ENCODE measurements at regions not wholly inside any gene's neighbourhood (a gene's known extent, or its start where the extent isn't known, plus 50 kb on each side); places are given as distances from the start of the nearest gene placed in this dataset.

GRCh38 chr2:151111599-151112278 lies 149.9 kb downstream of the RBM43 start:
- H3K4me1 ChIP-seq (ENCODE audit: control insufficient read depth in 1 of 2, extremely low read depth in 1 of 2, insufficient read depth in 2 of 2, low read length in 2 of 2), result no peaks in the 10 kb centered on the region
- peaks cover 8 to 10% of the 10 kb centered on the region in 2 donors for H3K27me3 Mint-ChIP-seq
- H3K9me3 ChIP-seq, result no peaks in the 10 kb centered on the region
- H3K27ac ChIP-seq (ENCODE audit: low read length), result no peak overlapping the region
- no peak overlapping the region for H3K4me3 Mint-ChIP-seq
- ChIA-PET POLR2A (interaction anchor here in 1 of 2 donors (0.6 kb wide), 1 partner anchor 26 kb away, joined by 3 read pairs; no protein-coding TSS in a partner anchor), CTCF (no interaction called here)
- H3K9me3 Mint-ChIP-seq, result peaks cover 0 to 10% (median 4%) of the 10 kb centered on the region in 3 donors
- H3K4me3 ChIP-seq (ENCODE audit: control insufficient read depth in 1 of 2, extremely low read depth in 1 of 2, low read length in 1 of 2), result no peak overlapping the region
- H3K4me1 Mint-ChIP-seq, result no peaks in the 10 kb centered on the region
- no CpG with 5 or more reads among the region's 1 CpG for WGBS (ENCODE audit: insufficient coverage)
- no peak for ATAC-seq (replicated peaks in 1 of 4)
- H3K27me3 ChIP-seq (replicated peaks in 1 of 2; ENCODE audit: control insufficient read depth in 2 of 2, extremely low read depth in 1 of 2, insufficient read depth in 2 of 2, low read length in 1 of 2), result no peaks in the 10 kb centered on the region
- no peak overlapping the region for H3K27ac Mint-ChIP-seq
- H3K36me3 Mint-ChIP-seq, result no peaks in the 10 kb centered on the region
- no peak for DNase-seq
- H3K36me3 ChIP-seq (ENCODE audit: control insufficient read depth in 2 of 2, extremely low read depth in 1 of 2, insufficient read depth in 1 of 2, low read length in 1 of 2), result no peaks in the 10 kb centered on the region

DNA sequence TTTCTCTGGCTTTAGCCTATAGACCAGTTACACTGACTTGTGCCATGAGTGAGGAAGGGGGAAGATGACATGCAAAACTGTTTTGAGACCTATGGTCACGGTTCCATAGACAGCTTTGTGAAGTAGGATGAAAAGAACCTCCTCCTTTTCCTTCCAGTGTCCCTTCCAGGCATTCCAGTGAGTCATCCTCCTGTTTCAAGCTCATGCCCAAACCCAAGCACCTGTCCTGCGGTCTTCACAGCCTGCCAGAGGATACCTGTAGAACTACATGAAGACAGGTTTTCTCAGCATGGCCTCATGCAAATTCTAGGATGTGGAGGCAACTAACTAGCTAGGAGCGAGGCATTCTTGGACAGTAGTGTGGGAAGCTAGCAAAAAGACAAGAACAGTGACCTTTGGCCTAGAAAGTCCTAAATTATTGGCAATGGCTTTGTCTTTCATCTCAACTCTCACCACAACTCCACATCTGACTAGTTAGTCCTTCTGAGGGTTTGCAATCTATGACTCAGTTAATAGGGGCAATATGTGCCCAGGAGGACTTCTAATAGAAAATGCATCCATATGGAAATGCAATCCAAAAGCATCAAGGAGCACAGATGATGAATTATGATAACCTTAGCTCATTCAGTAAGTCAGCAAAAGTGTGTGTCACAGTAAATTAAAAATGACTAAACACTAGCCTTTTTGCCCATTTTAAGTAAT lies 154.7 kb downstream of the RBM43 start:
- peaks cover 0 to 2% of the 10 kb centered on the region in 2 donors for H3K27me3 Mint-ChIP-seq
- WGBS (ENCODE audit: insufficient coverage), result no CpG with 5 or more reads among the region's 3 CpGs
- CTCF ChIA-PET, result no interaction called here
- Histone ChIP-seq H3K27me3 (replicated peaks in 1 of 2; ENCODE audit: control insufficient read depth in 2 of 2, extremely low read depth in 1 of 2, insufficient read depth in 2 of 2, low read length in 1 of 2) (no peaks in the 10 kb centered on the region), H3K27ac (ENCODE audit: low read length) (no peak overlapping the region), H3K9me3 (no peaks in the 10 kb centered on the region), H3K4me3 (ENCODE audit: control insufficient read depth in 1 of 2, extremely low read depth in 1 of 2, low read length in 1 of 2) (no peak overlapping the region), H3K4me1 (ENCODE audit: control insufficient read depth in 1 of 2, extremely low read depth in 1 of 2, insufficient read depth in 2 of 2, low read length in 2 of 2) (no peaks in the 10 kb centered on the region), H3K36me3 (ENCODE audit: control insufficient read depth in 2 of 2, extremely low read depth in 1 of 2, insufficient read depth in 1 of 2, low read length in 1 of 2) (no peaks in the 10 kb centered on the region)
- POLR2A ChIA-PET, result no interaction called here
- H3K36me3 Mint-ChIP-seq, result no peaks in the 10 kb centered on the region
- H3K4me1 Mint-ChIP-seq, result no peaks in the 10 kb centered on the region
- H3K27ac Mint-ChIP-seq, result no peak overlapping the region
- no peak overlapping the region for H3K4me3 Mint-ChIP-seq
- DNase-seq, result no peak
- ATAC-seq (replicated peaks in 1 of 4), result no peak
- peaks cover 0 to 20% (median 4%) of the 10 kb centered on the region in 3 donors for H3K9me3 Mint-ChIP-seq

DNA sequence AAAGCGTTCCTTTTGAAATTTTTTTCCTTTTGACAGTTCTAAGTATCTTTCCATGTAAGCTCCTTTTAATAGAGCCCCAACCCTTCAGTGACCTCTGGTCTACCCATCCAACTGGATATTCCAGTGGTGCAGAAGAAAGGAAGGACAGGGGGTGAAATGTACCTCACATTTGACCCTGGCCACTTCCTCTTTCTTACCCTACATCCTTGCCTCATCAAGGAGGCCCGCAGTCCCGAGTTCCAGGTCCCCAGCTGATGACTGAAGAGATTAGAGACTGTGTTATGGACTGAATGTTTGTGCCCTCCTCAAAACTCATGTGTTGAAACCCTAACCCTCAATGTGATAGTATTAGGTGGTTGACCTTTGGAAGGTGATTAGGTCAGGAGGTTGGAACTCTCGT lies 158.1 kb downstream of the RBM43 start:
- Histone ChIP-seq H3K27ac (ENCODE audit: low read length) (no peak overlapping the region), H3K36me3 (ENCODE audit: control insufficient read depth in 2 of 2, extremely low read depth in 1 of 2, insufficient read depth in 1 of 2, low read length in 1 of 2) (no peaks in the 10 kb centered on the region), H3K9me3 (no peaks in the 10 kb centered on the region), H3K4me1 (ENCODE audit: control insufficient read depth in 1 of 2, extremely low read depth in 1 of 2, insufficient read depth in 2 of 2, low read length in 2 of 2) (no peaks in the 10 kb centered on the region), H3K27me3 (replicated peaks in 1 of 2; ENCODE audit: control insufficient read depth in 2 of 2, extremely low read depth in 1 of 2, insufficient read depth in 2 of 2, low read length in 1 of 2) (no peaks in the 10 kb centered on the region), H3K4me3 (ENCODE audit: control insufficient read depth in 1 of 2, extremely low read depth in 1 of 2, low read length in 1 of 2) (no peak overlapping the region)
- DNase-seq, result no peak
- no peaks in the 10 kb centered on the region for H3K4me1 Mint-ChIP-seq
- ChIA-PET POLR2A (no interaction called here), CTCF (no interaction called here)
- peaks cover 0 to 3% of the 10 kb centered on the region in 2 donors for H3K27me3 Mint-ChIP-seq
- no peak overlapping the region for H3K27ac Mint-ChIP-seq
- no CpG with 5 or more reads among the region's 4 CpGs for WGBS (ENCODE audit: insufficient coverage)
- ATAC-seq (replicated peaks in 1 of 4), result no peak
- no peak overlapping the region for H3K4me3 Mint-ChIP-seq
- no peaks in the 10 kb centered on the region for H3K36me3 Mint-ChIP-seq
- peaks cover 0 to 20% (median 4%) of the 10 kb centered on the region in 3 donors for H3K9me3 Mint-ChIP-seq

DNA sequence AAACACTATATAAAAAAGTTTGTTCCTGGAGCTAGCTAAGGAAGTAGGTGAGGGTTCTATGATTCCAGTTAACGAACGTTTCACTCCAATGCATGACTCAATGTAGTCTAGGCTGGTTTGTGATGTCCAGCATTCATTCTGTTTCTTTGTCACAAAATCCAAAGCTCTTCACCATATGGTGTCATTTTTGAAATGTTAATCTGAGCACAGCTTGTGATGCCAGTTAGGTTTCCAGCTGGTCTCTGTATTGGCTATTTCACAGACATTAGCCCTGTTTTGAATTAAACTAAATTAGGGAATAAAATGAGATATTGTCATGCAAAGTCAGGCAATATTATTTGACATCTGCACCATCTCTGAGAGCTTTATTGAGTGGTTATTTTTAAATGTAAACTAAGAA lies 159.4 kb downstream of the RBM43 start:
- Histone ChIP-seq H3K36me3 (ENCODE audit: control insufficient read depth in 2 of 2, extremely low read depth in 1 of 2, insufficient read depth in 1 of 2, low read length in 1 of 2) (no peaks in the 10 kb centered on the region), H3K9me3 (no peaks in the 10 kb centered on the region), H3K4me1 (ENCODE audit: control insufficient read depth in 1 of 2, extremely low read depth in 1 of 2, insufficient read depth in 2 of 2, low read length in 2 of 2) (no peaks in the 10 kb centered on the region), H3K27me3 (replicated peaks in 1 of 2; ENCODE audit: control insufficient read depth in 2 of 2, extremely low read depth in 1 of 2, insufficient read depth in 2 of 2, low read length in 1 of 2) (no peaks in the 10 kb centered on the region), H3K27ac (ENCODE audit: low read length) (no peak overlapping the region), H3K4me3 (ENCODE audit: control insufficient read depth in 1 of 2, extremely low read depth in 1 of 2, low read length in 1 of 2) (no peak overlapping the region)
- Mint-ChIP-seq H3K4me1 (no peaks in the 10 kb centered on the region), H3K27ac (no peak overlapping the region), H3K9me3 (peaks cover 0 to 11% (median 0%) of the 10 kb centered on the region in 3 donors), H3K4me3 (no peak overlapping the region), H3K27me3 (peaks cover 0 to 3% of the 10 kb centered on the region in 2 donors), H3K36me3 (no peaks in the 10 kb centered on the region)
- no CpG with 5 or more reads among the region's 2 CpGs for WGBS (ENCODE audit: insufficient coverage)
- ChIA-PET POLR2A (no interaction called here), CTCF (no interaction called here)
- no peak for ATAC-seq (replicated peaks in 1 of 4)
- no peak for DNase-seq

DNA sequence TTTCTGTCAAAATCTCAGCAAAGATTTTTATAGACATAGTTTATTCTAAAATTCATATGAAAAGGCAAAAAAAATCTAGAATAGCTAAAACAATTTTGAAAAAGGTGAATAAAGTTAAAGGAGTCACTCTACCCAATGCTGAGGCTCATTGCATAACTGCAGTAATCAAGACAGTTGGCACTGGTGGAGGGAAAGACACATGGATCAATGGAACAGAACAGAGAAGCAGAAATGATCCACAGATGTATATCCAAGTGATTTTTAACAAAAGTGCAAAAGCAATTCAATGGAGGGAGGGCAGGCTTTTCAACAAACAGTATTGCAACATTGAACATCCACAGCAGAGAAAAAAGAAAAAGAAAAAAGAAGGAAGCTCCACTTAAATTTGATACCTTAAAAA lies 162.8 kb downstream of the RBM43 start:
- CTCF ChIA-PET, result interaction anchor here in 1 of 2 donors (0.6 kb wide), 1 partner anchor 1374 kb away, joined by 3 read pairs; no protein-coding TSS in a partner anchor

GRCh38 chr2:151097895-151098294 lies 163.8 kb downstream of the RBM43 start:
- POLR2A ChIA-PET, result no interaction called here
- Mint-ChIP-seq H3K4me3 (no peak overlapping the region), H3K27ac (no peak overlapping the region), H3K4me1 (peaks cover 0 to 7% (median 2%) of the 10 kb centered on the region in 3 donors), H3K27me3 (peaks cover 0 to 3% of the 10 kb centered on the region in 2 donors), H3K9me3 (no peaks in the 10 kb centered on the region), H3K36me3 (no peaks in the 10 kb centered on the region)
- H3K4me1 ChIP-seq (ENCODE audit: control insufficient read depth in 1 of 2, extremely low read depth in 1 of 2, insufficient read depth in 2 of 2, low read length in 2 of 2), result no peaks in the 10 kb centered on the region
- H3K9me3 ChIP-seq, result no peaks in the 10 kb centered on the region
- H3K4me3 ChIP-seq (ENCODE audit: control insufficient read depth in 1 of 2, extremely low read depth in 1 of 2, low read length in 1 of 2), result no peak overlapping the region
- no peak for DNase-seq
- 43% methylated on average over 1 of the region's 4 CpGs for WGBS (ENCODE audit: insufficient coverage)
- H3K27ac ChIP-seq (ENCODE audit: low read length), result no peak overlapping the region
- CTCF ChIA-PET, result no interaction called here
- H3K36me3 ChIP-seq (ENCODE audit: control insufficient read depth in 2 of 2, extremely low read depth in 1 of 2, insufficient read depth in 1 of 2, low read length in 1 of 2), result no peaks in the 10 kb centered on the region
- H3K27me3 ChIP-seq (replicated peaks in 1 of 2; ENCODE audit: control insufficient read depth in 2 of 2, extremely low read depth in 1 of 2, insufficient read depth in 2 of 2, low read length in 1 of 2), result no peaks in the 10 kb centered on the region
- ATAC-seq (replicated peaks in 1 of 4), result no peak

More for the DNA sequence above, 162.8 kb downstream of the RBM43 start:
- H3K27me3 Mint-ChIP-seq, result peaks cover 0 to 3% of the 10 kb centered on the region in 2 donors
- Histone ChIP-seq H3K27ac (ENCODE audit: low read length) (no peak overlapping the region), H3K36me3 (ENCODE audit: control insufficient read depth in 2 of 2, extremely low read depth in 1 of 2, insufficient read depth in 1 of 2, low read length in 1 of 2) (no peaks in the 10 kb centered on the region), H3K4me3 (ENCODE audit: control insufficient read depth in 1 of 2, extremely low read depth in 1 of 2, low read length in 1 of 2) (no peak overlapping the region), H3K4me1 (ENCODE audit: control insufficient read depth in 1 of 2, extremely low read depth in 1 of 2, insufficient read depth in 2 of 2, low read length in 2 of 2) (no peaks in the 10 kb centered on the region), H3K9me3 (no peaks in the 10 kb centered on the region), H3K27me3 (replicated peaks in 1 of 2; ENCODE audit: control insufficient read depth in 2 of 2, extremely low read depth in 1 of 2, insufficient read depth in 2 of 2, low read length in 1 of 2) (no peaks in the 10 kb centered on the region)
- H3K4me1 Mint-ChIP-seq, result peaks cover 0 to 7% (median 2%) of the 10 kb centered on the region in 3 donors
- no peak for DNase-seq
- no peak overlapping the region for H3K27ac Mint-ChIP-seq
- no peaks in the 10 kb centered on the region for H3K9me3 Mint-ChIP-seq
- no peak for ATAC-seq (replicated peaks in 1 of 4)
- H3K36me3 Mint-ChIP-seq, result no peaks in the 10 kb centered on the region
- POLR2A ChIA-PET, result no interaction called here
- H3K4me3 Mint-ChIP-seq, result no peak overlapping the region

Measured in T-cell (primary cell).